Activated CD4-positive, alpha-beta T cell treated with anti-CD3 and anti-CD28 coated beads, Interleukin-2, amount 50 U/mL, for 48 hours (primary cell): ENCODE measurements at regions not wholly inside any gene's neighbourhood (a gene's known extent, or its start where the extent isn't known, plus 50 kb on each side); places are given as distances from the start of the nearest gene placed in this dataset.

Experiments
- DNase-seq, 2 experiments: peaks; one replicate each; pipeline ENCODE4 v3.0.0-alpha.2; 2020

DNA sequence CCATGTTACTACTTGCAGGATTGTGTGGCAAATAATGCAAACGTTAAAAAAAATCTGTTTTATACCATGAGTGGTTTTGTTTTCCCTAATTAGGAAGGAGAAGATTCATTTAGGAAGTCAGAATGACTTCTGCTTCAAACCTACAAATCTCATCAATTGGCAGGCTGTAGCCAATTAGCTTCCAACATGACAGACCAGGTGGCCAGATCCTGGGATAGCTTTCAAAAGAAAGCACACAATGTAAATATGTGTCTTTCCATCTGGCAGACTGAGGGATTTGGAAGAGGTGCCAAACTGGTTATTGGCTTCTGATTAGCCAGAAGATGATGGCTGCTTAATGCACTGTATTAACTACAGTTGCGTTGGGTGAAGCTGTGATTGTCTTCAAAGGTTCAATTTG lies 432.8 kb downstream of the ANKRD50 start:
- no peak for DNase-seq

DNA sequence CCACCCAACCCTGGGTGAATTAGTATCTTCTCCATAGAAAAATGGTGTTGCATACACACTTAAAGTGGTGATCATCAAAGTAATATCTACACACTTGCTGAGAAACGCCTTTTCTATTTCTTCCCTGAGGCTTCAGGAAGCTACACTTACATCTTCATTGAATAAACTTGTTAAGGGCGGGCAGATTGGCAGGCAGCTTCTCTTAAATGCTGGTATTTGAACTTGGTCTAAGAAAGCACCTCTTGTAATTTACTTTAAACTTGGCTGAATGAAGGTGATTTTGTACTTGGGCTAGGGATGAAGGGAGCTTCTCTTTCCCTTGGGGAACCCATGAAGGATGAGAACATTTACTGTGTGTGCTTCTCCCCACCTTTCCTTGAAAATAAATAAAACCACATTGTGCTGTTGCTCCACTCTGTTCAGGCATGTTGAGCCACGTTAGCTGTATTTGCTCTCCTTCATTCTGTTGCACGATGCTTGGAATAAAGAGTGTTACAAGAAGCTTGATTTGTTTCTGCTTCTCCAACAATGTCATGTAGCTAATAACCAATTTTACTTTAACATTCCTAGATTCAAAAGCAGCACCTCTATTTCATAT lies 430.1 kb downstream of the ANKRD50 start:
- DNase-seq: no peak

DNA sequence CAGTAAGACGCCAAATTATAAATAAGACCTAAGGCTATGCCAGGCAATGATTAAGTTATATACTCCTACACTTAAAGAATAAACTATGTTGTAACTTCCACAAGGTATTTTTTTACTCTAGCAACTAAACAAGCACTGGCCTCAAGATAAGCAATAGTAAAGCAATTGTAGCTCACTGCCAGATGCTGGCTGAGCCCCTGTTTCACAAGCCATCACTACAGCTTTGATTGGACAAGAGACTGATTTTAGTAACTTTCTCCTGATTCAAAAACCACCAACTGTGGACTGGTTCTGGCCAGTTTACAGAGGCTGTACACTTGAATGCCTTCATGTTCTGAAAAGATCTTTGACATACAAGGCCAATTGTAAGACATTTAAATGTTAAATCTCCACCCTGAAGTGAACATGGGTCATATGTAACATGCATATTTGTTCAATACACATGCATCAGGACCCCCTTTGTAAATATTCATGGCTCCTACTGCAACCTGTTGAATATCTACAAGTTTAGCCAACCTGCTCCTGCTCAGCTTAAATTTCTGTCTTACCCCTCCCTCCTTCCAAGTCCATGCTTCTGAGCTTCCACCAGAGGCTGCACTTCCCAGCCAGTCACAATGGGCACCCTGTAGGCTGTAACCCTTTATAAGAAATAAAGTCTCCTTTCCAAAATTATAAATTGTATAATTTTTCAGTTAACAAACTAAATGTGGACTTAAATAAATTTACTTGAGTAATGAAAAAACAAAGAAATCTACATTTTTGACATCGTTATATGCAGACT lies 423.6 kb downstream of the ANKRD50 start:
- no peak for DNase-seq

DNA sequence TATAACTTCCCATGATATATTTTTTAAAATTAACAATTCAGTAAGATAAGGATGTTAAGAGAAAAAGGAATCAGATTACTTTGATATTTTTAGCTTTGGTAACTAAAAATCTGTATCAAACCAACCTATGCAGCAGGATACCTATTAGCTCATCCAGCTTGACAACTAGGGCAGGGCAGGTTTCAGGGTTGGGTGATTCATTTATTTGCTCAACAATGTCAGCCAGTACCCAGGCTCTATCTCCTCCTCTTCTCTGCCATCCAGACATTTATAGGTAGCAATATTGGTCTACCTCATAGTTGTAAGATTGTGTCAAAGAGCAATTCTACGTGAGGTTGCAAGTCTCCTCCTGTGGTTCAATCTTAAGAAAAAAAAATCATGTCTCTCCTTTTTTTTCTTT lies 421.9 kb downstream of the ANKRD50 start:
- DNase-seq: no peak

DNA sequence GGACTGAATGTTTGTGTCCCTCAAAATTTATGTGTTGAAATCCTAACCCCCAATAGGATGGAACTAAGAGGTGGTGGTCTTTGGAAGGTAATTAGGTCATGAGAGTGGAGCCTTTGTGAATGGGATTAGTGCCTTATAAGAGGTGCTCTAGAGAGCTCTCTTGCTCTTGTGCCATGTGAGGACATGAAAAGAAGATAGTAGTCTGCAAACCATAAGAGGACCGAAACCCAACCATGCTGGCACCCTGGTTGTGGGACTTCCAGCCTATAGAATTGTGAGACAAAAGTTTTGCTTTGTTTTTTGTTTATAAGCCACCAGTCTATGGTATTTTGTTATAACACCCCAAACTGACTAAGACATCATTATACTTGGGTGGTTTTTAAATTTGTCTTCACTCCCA lies 417.1 kb downstream of the ANKRD50 start:
- no peak for DNase-seq

DNA sequence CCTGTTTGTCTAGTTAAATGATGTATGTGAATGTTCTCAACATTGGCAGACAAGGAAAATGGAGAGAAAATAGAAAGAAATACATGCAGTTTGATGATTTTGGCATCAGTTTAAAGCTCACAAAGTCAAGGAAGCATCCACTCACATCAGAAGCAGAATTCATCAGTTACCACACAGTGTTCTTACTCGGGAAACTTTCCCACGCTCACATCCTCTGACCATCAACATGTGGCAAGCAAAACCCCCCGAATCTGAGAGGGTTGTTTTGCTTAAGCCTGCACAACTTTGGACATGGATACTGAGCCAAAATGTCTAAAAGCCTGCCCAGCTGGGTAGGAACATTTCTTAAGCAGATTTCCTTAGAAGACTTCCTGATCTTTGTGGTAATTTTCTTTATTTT lies 407.6 kb downstream of the ANKRD50 start:
- DNase-seq: no peak

DNA sequence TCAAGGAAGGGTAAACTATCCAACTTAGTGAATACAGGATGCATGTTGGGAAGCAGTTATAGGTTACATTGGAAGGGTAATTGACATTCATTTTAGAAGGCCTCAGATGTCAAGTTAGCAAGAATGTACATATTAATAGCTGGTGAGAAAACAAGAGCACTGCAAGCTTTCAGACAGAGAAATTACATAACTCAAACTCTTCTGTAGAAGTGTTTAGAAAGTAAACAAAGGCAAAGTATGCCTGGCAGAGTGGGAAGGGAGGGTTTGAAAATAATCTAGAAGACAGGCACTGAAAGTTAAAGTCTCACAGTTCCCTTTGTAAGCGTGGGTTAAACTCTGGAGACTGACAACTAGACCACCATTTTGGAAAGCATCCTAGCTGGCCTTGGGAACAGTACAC lies 406.2 kb downstream of the ANKRD50 start:
- no peak for DNase-seq

DNA sequence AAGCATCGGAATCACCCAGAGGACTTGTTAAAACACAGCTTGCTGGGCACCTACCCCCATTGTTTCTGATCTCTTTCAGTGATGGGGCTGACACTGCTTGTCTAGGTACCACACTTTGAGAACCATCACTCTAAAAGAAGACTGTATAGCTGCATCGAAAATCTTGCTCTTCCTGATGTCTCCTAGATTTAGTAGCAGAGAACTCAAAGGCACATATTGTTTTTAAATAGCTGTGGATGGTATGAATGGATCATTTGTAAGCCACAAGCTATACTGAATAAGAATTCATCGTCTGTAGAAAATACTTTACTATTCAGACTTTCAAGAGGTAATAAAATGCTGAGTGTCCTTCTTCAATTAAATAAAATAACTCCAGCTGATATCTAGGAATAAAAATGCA lies 405.4 kb downstream of the ANKRD50 start:
- no peak for DNase-seq

DNA sequence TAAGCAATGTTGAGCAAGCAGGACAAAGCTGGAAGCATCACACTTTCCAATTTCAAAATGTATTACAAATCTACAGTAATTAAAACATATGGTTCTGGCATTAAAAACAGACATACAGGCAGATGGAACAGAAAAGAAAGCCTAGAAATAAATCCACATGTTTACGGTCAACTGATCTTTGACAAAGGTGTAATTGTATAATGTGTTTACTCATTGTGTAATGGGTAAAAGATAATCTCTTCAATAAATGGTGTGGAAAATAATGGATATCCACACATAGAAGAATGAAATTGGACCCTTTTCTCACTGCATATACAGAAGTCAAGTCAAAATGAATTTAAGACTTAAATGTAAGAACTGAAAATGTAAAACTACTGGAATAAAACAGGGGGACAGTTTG lies 394.2 kb downstream of the ANKRD50 start:
- no peak for DNase-seq

DNA sequence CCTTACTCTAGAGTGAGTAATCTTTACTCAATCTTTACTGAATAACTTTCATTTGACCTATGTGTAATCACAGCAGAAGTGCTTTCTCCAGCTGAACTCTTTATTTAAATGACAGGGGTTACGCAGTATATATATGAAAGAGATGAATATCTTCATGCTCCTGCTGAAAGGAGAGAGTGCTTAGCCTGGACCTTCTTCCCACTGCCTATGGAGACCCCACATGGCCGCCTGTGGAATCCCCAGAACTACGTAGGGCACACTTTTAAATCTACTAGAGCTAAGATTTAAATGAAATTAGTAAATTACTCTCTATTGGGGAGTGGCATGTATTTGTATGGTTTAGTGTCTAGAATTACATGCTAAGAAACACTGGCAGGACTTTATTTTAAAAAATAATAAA lies 391.2 kb downstream of the ANKRD50 start:
- DNase-seq: no peak

DNA sequence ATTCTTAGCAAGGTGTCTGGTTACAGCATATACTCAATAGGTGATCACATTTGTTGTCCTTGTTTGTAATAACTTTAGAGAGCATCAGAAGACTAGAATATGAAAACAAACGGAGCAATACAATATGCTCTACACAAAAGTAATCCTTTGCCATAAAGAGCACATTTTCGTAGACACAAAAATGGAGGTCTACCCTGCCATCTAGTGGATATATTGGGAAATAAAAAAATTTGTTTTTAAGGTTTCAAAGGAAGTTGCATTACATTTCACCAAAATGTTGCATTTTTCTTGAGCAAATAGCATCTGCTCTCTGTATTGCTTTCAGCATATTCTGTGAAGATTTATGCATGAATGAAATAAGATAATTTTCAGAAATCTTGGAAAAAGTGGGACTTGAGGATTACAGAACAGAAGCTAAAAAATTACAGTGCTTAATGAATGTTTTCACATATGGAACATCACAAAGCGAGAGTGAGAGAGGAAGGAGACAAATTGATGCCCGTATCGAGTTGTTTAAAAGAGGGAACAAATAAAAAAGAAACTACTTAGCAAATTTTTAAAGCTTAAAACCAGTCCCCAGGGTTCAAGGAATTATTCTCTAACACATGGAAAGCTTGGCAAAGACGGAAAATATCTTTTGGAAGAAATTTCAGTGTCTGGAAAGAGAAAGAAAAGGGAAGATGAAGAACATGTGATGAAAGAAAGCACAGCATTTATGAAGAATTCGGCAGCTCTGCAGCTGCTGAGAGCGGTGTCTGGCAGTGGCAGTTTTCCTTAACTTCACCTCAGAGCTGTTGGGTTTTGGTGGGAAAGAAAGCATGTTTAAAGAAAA lies 390.1 kb downstream of the ANKRD50 start:
- DNase-seq: no peak

DNA sequence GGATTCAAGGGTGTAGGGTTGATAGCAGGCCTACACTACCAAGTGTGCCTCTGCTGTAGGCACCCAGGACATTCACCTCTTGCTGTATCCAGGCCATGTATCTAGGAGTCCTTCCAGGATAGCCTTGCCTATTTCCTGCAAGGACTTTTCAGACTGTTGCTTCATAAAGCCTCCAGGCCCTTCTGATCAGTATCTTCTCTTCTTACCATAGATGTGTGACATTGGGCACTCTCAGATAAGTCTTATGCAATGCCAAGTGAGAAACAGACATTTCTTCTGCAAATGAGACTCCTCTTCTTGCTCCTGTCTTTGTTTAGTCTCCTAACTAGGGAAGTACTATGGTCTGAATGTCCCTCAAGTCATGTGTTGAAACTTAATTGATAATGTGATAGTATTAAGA lies 386.8 kb downstream of the ANKRD50 start:
- no peak for DNase-seq

DNA sequence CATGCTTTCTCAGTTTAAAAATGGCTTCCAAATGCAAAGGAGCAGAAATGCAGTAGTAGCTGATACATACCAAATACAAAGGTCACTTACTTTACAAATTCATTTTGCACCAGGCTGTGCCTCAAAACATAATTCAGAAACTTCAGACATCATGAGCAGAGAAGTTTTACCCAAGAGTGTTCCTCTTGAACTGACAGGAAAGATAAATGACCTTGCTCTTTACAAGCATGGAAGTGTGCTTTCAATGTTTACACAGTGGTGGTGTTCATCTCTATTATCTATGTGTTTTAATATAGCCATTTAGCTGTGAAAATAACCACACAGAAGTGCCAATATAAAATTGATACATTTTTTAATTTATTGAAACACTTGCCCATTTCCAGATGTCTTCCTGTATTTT lies 383.4 kb downstream of the ANKRD50 start:
- DNase-seq: no peak

DNA sequence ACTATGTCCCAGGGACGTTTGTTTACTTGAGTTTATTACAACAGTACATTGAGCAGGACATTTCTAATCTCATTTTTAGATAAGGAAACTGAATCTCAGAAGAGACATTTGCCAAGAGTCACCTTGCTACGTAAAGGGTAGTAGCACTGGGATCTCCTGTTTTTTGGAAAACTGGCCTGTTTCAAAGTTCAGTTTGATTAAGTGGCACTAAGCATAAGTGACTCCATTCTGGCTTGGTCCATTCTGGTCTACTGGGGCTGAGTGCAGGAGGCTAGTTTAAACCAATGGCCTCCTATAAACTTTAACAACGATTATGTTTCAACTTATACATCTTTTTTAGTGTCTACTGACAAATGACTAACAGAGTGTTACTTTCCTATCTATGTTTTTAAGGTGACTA lies 382.5 kb downstream of the ANKRD50 start:
- DNase-seq: no peak

DNA sequence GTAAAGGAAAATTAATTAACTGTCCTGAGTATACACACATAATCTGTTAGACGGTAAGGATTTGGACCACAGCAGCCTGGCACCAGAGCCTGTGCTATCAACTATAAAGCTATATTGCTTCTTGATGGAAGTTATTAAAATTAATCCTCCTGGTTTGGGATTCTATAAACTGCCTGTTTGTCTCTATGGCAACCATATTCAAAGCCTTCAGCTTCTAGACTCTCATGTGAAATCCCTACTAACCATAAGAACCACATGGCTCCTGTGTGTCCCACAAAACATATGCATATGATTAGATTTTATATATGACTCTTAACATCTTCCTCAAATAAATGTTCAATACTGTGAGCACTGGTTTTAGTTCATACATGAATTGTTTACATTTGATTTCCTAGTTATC lies 380.8 kb downstream of the ANKRD50 start:
- DNase-seq: no peak

DNA sequence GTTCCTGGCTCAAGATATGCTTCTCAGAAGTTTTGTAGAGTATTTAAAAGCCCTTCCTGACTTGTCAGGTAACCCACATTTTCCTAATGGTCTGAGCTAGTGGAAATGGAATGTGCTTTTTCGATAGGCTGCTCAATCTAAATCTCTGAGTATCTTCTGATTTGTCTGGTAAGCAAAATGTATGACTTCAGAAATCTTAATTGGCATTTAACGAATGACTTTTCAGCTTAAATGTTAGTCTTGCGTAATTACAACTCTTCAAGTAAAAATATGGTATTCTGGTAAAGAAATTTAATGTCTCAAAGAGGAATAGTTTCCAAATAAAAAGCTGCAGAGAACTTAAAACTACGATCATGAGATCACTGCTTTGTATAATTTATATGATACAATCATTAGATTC lies 379.1 kb downstream of the ANKRD50 start:
- no peak for DNase-seq

DNA sequence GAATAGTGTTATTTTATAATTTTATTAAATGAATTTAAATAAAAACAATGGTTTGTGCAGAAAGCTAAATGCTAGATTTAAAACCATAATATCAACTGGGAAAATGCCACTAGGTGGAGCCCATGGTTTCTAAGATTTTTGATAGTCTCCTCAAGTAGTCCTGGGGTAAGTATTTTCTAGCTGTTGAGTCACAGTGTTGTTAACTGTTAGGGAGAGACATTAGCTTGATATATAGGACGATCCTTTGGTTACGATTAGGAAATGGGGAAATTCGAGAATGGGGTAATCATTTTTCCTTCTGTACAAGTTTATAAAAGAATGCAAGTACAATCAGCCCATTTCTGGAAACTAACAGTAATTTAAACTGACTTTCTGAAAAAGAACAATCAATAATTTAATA lies 378.4 kb downstream of the ANKRD50 start:
- DNase-seq: no peak

DNA sequence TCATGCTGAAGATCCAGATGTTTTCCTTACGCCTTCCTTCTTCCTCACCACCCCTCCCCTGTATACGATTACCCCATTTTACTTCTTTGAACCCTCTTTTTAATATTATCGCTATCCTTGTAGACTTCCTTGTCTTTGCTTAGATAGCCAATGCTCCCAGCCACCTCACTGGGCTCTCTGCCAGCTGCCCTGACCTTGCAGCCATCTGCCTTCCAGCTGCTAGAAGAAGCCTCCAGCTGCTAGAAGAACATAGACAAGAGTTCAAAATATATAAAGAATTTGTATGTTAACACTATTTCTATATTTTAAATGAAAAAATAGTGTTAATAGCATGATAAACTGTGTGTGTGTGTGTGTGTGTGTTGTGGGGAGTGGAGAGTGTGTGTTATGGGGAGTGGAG lies 374.7 kb downstream of the ANKRD50 start:
- DNase-seq: no peak

DNA sequence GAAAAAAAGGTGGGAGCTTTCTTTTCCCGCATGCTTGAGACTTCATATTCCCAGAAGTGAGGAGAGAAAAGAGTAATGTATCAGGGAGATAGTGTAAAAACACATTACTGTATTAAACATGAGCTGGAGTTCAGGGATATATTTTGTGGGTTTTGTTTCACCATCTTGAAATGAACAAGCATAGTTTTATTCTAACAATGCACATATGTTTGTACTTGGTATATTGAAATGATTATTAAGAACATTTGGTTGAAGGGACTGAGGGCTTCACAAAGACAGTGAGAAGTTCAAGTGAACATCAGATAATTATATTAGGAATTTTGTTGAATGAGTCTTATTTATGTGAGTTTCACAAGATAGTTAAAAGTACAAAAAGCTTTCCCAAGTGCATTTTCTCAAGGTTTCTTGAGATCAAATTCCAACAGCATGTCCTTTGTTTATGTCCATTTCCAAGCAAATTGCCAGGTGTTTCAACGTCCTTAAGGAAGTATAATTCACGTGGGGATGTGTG lies 368.8 kb downstream of the ANKRD50 start:
- DNase-seq: no peak

DNA sequence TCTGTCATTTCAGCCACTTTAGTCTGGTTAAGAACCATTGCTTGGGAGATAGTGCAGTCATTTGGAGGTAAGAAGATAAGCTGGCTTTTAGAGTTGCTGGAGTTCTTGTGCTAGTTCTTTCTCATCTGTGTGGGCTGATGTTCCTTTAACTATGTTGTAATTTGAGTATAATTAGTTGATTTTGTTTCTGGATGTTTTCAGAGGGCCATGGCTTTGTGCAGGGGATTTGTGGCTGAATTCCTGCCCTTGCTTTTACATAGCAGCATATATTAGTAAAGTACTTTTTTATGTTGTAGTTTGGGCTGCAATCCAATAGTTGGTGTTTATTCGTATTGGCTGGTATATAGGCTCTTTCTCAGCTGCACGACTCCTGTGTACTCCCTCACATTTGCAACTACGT lies 339.6 kb downstream of the ANKRD50 start:
- DNase-seq: no peak

DNA sequence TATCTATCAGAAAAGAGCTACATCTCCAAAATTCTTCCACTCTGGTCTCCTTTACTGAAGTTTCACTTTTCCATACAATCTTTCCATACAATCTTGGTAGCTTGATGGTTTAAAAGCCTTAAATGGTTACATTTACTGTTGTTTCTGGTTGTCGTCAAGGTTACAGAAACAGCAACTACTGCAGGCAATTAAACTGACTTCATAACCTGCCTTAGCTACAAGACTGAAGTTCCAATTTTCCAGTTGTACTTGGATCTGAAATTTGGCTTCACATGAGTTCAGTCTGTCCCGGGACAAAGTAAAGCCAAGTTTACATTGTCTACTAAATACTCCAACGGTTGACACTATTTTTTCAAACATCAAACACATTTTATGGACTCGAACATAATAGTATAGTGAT lies 326.4 kb downstream of the ANKRD50 start:
- DNase-seq: no peak

DNA sequence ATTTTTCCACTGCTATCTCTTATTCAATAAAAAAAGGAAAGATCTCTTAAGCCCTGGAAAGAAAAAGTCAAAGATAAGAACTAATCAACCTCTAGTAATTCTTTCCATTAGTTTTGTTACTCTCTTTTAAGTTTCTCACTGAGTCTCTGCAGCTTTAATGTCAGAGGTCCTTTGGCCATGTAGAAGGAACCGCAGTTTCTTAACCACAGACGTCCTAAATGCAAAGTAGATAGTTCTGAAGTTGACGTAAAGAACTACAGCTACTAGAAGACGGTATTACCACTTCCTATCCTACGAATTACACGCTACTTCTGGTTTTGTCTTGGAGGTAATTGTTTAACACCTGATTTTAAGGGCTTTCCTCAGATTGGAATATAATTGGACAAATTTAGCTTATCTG lies 325.9 kb downstream of the ANKRD50 start:
- no peak for DNase-seq

DNA sequence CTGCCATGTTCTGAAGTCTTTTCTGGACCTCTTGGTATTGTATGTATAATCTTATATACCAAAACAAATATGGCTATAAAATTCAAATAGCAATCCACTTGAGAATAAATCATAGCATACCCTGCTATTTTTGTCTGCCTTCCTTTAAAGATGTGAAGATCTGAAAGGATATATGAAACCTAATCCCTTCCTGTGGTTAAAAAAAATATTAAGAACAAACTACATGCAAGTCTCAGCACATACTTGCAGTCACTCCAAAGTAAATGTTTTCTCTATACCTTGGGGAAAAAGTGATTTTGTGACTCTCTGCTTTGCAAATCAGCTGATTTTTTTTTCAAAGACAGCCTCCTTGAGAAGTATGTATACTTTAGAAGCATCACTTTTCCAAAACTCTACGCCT lies 322.9 kb downstream of the ANKRD50 start:
- no peak for DNase-seq

DNA sequence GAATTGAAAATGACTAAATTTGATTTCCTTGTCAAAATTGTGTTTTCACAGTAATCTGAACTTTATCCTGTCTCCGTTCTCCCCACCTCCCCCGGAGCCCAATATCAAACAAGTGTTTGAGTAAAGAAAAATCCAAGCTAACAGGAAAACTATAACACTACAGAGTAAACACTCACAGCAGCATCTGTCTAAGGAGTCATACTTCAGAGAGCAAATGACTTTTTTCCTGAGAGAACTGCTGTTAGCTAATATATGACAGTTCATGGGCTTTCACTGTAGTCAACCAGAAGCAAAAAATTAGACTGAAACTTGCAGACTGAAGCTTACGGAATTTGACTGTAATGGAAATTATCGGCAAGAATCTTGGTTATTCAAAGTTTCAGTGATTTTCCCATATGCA lies 321.7 kb downstream of the ANKRD50 start:
- no peak for DNase-seq
